Mammary epithelial cell (primary cell): ENCODE measurements at regions not wholly inside any gene's neighbourhood (a gene's known extent, or its start where the extent isn't known, plus 50 kb on each side); places are given as distances from the start of the nearest gene placed in this dataset.

ENCODE experiments used
- EZH2 ChIP-seq: IDR thresholded peaks from 2 replicates; pipeline ENCODE4 v1.6.1; 2012; ENCODE audit warnings: low read length, inconsistent platforms, borderline replicate concordance
- TF ChIP-seq, protein P1 (sequence below), 2 donors: IDR thresholded peaks in 1 of 2; conservative IDR thresholded peaks in 1 of 2; 2 replicates each; pipeline ENCODE4 v1.5.1; 2011 to 2012; ENCODE audit warnings: inconsistent platforms in 2 of 2, low read length in 2 of 2, mild to moderate bottlenecking in 2 of 2, control low read depth in 1 of 2, low read depth in 1 of 2; ENCODE audit not compliant: insufficient read depth in 1 of 2; ENCODE audit errors: extremely low read depth in 1 of 2

DNA sequence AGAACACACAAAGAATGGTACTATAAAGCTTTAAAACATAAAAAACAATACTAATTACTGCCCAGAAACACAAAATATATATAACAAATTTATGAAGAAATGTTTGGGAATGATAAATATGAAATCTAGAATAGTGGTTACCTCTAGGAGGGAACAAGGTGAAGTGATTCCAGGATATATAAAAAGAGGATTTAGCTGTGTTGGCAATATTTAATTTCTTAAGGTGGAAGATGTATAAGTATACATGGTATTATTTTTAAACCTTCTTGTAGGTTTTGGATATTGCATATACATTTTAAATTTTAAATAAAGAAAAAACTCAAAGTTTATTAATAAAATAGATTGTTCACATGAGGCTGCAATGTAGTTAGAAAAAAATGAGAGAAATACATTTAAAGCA lies 112.7 kb upstream of the ZNF618 start:
- TF ChIP-seq, protein P1, sequence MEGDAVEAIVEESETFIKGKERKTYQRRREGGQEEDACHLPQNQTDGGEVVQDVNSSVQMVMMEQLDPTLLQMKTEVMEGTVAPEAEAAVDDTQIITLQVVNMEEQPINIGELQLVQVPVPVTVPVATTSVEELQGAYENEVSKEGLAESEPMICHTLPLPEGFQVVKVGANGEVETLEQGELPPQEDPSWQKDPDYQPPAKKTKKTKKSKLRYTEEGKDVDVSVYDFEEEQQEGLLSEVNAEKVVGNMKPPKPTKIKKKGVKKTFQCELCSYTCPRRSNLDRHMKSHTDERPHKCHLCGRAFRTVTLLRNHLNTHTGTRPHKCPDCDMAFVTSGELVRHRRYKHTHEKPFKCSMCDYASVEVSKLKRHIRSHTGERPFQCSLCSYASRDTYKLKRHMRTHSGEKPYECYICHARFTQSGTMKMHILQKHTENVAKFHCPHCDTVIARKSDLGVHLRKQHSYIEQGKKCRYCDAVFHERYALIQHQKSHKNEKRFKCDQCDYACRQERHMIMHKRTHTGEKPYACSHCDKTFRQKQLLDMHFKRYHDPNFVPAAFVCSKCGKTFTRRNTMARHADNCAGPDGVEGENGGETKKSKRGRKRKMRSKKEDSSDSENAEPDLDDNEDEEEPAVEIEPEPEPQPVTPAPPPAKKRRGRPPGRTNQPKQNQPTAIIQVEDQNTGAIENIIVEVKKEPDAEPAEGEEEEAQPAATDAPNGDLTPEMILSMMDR (conservative IDR thresholded peaks at IDR 0.05 in 1 of 2, IDR thresholded peaks at IDR 0.05 in 1 of 2; ENCODE audit: extremely low read depth in 1 of 2, insufficient read depth in 1 of 2, low read depth in 1 of 2, low read length in 2 of 2): no peak
- TF ChIP-seq EZH2: no peak
